IMR-90 (cell line): ENCODE measurements at regions not wholly inside any gene's neighbourhood (a gene's known extent, or its start where the extent isn't known, plus 50 kb on each side); places are given as distances from the start of the nearest gene placed in this dataset.

ENCODE experiments used
- ATAC-seq: fragments of 200-7000 bp; cut with Tn5 transposase; 2 replicates; pipeline ENCODE4 v1.9.1; 2020; ENCODE audit warnings: low read depth, mild to moderate bottlenecking, moderate library complexity
- BruUV-seq: library from RNA; stranded (reverse); fragments of 400-500 nt; replicated peaks from 2 replicates; lab custom pipeline; 2021; lab: Mats Ljungman, UMichigan
- CTCF ChIA-PET: fragments of 300-600 bp; formaldehyde crosslinking; extraction: SDS; loops from one replicate; lab custom pipeline; 2021; ENCODE audit warnings: antibody characterized with exemption; lab: Yijun Ruan, JAX
- POLR2A ChIA-PET: fragments of 300-600 bp; sonication (Branson Sonifier 250); formaldehyde crosslinking; loops from one replicate; lab custom pipeline; 2022; ENCODE audit warnings: antibody characterized with exemption; ENCODE audit not compliant: unreplicated experiment; lab: Charles Lee
- DNase-seq: peaks from one replicate; pipeline ENCODE4 v3.0.0; 2013
- H2AFZ ChIP-seq: replicated peaks from 2 replicates; pipeline ENCODE3; 2013; ENCODE audit warnings: low read length, mild to moderate bottlenecking; ENCODE audit not compliant: poor library complexity
- H2AK5ac ChIP-seq: 2 replicates; pipeline ENCODE4 v1.6.1; 2013; ENCODE audit warnings: low read depth, low read length, inconsistent platforms
- H2AK9ac ChIP-seq: replicated peaks from 2 replicates; pipeline ENCODE3; 2013; ENCODE audit warnings: mild to moderate bottlenecking, low read depth, low read length, moderate library complexity; ENCODE audit not compliant: poor library complexity
- H2BK120ac ChIP-seq: 2 replicates; pipeline ENCODE4 v1.6.1; 2013; ENCODE audit warnings: low read depth, low read length, inconsistent platforms
- H2BK15ac ChIP-seq: 3 replicates; pipeline ENCODE4 v1.6.1; 2013; ENCODE audit warnings: low read depth, low read length, inconsistent platforms
- H2BK20ac ChIP-seq: 2 replicates; pipeline ENCODE4 v1.6.1; 2013; ENCODE audit warnings: low read depth, mild to moderate bottlenecking, inconsistent platforms, low read length, moderate library complexity
- H2BK5ac ChIP-seq: 2 replicates; pipeline ENCODE4 v1.6.1; 2013; ENCODE audit warnings: mild to moderate bottlenecking, low read depth, low read length, inconsistent platforms; ENCODE audit not compliant: poor library complexity, severe bottlenecking
- H3K14ac ChIP-seq: replicated peaks from 2 replicates; pipeline ENCODE4 v1.6.1; 2013; ENCODE audit warnings: low read depth, low read length, inconsistent platforms
- H3K18ac ChIP-seq: 2 replicates; pipeline ENCODE4 v1.6.1; 2013; ENCODE audit warnings: low read depth, low read length, control low read depth
- H3K23ac ChIP-seq: 2 replicates; pipeline ENCODE4 v1.6.1; 2013; ENCODE audit warnings: low read depth, low read length, inconsistent platforms
- H3K27ac ChIP-seq: 2 replicates; pipeline ENCODE4 v1.5.1; 2013; ENCODE audit warnings: mild to moderate bottlenecking, control low read depth, low read length; ENCODE audit not compliant: insufficient read depth
- H3K27me3 ChIP-seq: 2 replicates; pipeline ENCODE4 v1.6.1; 2013; ENCODE audit warnings: low read length; ENCODE audit not compliant: control insufficient read depth, insufficient read depth
- H3K36me3 ChIP-seq: 2 replicates; pipeline ENCODE4 v1.6.1; 2013; ENCODE audit warnings: low read length, mixed read lengths; ENCODE audit not compliant: control insufficient read depth, insufficient read depth
- H3K4ac ChIP-seq: 2 replicates; pipeline ENCODE4 v1.6.1; 2013; ENCODE audit warnings: low read depth, low read length, inconsistent platforms
- H3K4me1 ChIP-seq: 2 replicates; pipeline ENCODE4 v1.6.1; 2013; ENCODE audit warnings: low read length, mixed read lengths; ENCODE audit not compliant: control insufficient read depth, insufficient read depth
- H3K4me2 ChIP-seq: 2 replicates; pipeline ENCODE4 v1.6.1; 2013; ENCODE audit warnings: low read depth, mild to moderate bottlenecking, control low read depth, low read length, moderate library complexity
- H3K4me3 ChIP-seq: 2 replicates; pipeline ENCODE4 v1.5.1; 2013; ENCODE audit warnings: low read depth, mild to moderate bottlenecking, control low read depth, low read length, moderate library complexity; ENCODE audit not compliant: insufficient read depth
- H3K56ac ChIP-seq: 2 replicates; pipeline ENCODE4 v1.6.1; 2013; ENCODE audit warnings: low read length, inconsistent platforms; ENCODE audit not compliant: insufficient read depth; ENCODE audit errors: extremely low read depth
- H3K79me1 ChIP-seq, 2 experiments: 2 replicates each; pipeline ENCODE4 v1.6.1; 2013; ENCODE audit warnings: low read length in 2 of 2, inconsistent platforms in 1 of 2, low read depth in 1 of 2
- H3K9ac ChIP-seq: 2 replicates; pipeline ENCODE4 v1.6.1; 2013; ENCODE audit warnings: low read depth, low read length, control low read depth
- H3K9me1 ChIP-seq: 2 replicates; pipeline ENCODE4 v1.6.1; 2013; ENCODE audit warnings: low read length, inconsistent platforms; ENCODE audit not compliant: insufficient read depth
- H3K9me3 ChIP-seq: 2 replicates; pipeline ENCODE4 v1.6.1; 2013; ENCODE audit warnings: low read length; ENCODE audit not compliant: control insufficient read depth, insufficient read depth
- H4K20me1 ChIP-seq: 2 replicates; pipeline ENCODE4 v1.6.1; 2013; ENCODE audit warnings: low read length, inconsistent platforms; ENCODE audit not compliant: insufficient read depth
- H4K5ac ChIP-seq: 2 replicates; pipeline ENCODE4 v1.6.1; 2013; ENCODE audit warnings: mild to moderate bottlenecking, low read depth, low read length, control low read depth
- H4K8ac ChIP-seq, 2 experiments: 2 replicates each; pipeline ENCODE4 v1.6.1; 2013; ENCODE audit warnings: low read depth in 2 of 2, low read length in 2 of 2, control low read depth in 1 of 2, inconsistent platforms in 1 of 2
- H4K91ac ChIP-seq: 2 replicates; pipeline ENCODE4 v1.6.1; 2013; ENCODE audit warnings: low read depth, low read length, inconsistent platforms; ENCODE audit not compliant: insufficient read depth
- BHLHE40 ChIP-seq: fragments of 150-350 bp; IDR thresholded peaks from 2 replicates; pipeline ENCODE4 v1.6.1; 2016; ENCODE audit warnings: mild to moderate bottlenecking, low read depth, low read length
- CEBPB ChIP-seq: IDR thresholded peaks from 2 replicates; pipeline ENCODE4 v1.6.1; 2012; ENCODE audit warnings: low read depth, low read length, improper control_type of control experiment
- CHD1 ChIP-seq: IDR thresholded peaks from 2 replicates; pipeline ENCODE4 v1.6.1; 2012; ENCODE audit warnings: low read depth, low read length, improper control_type of control experiment
- MAZ ChIP-seq: IDR thresholded peaks from 2 replicates; pipeline ENCODE4 v1.6.1; 2012; ENCODE audit warnings: low read depth, mild to moderate bottlenecking, low read length, improper control_type of control experiment, moderate library complexity, borderline replicate concordance
- POLR2A ChIP-seq: IDR thresholded peaks from 2 replicates; pipeline ENCODE4 v1.6.1; 2012; ENCODE audit warnings: mild to moderate bottlenecking, low read depth, low read length
- RCOR1 ChIP-seq: IDR thresholded peaks from 2 replicates; pipeline ENCODE4 v1.6.1; 2012; ENCODE audit warnings: mild to moderate bottlenecking, low read length, improper control_type of control experiment; ENCODE audit not compliant: insufficient replicate concordance
- SMC3 ChIP-seq: fragments of 150-350 bp; IDR thresholded peaks from 2 replicates; pipeline ENCODE4 v1.6.1; 2016; ENCODE audit warnings: low read depth, mild to moderate bottlenecking, antibody characterized with exemption, low read length, moderate library complexity
- WGBS, 2 experiments: methylation state at CpG; one replicate each; pipeline versions ENCODE4 v1.1.5 to v1.1.7; 2013; ENCODE audit warnings: missing lambda C conversion rate in 2 of 2; ENCODE audit not compliant: insufficient read length in 1 of 2; ENCODE audit errors: extremely low coverage in 2 of 2; 5-methylcytosine and 5-hydroxymethylcytosine counted together
- dilution Hi-C: fragments of 300-500 bp; cut with HindIII; formaldehyde crosslinking; loops from one replicate; pipeline ENCODE4 v1.14.3; 2018; ENCODE audit warnings: low sequenced_read_pairs; ENCODE audit not compliant: unreplicated experiment
- in situ Hi-C: fragments of 300-500 bp; cut with MboI; formaldehyde crosslinking; loops from 3 replicates; pipeline ENCODE4 v1.14.3; 2019; ENCODE audit warnings: low sequenced_read_pairs, inconsistent platforms, mixed read lengths
- intact Hi-C: fragments of 100-400 bp; cut with micrococcal nuclease; formaldehyde crosslinking; loops from 2 replicates; pipeline ENCODE4 v1.10.0; 2022
- TF ChIP-seq, protein P1 (sequence below): conservative IDR thresholded peaks from 2 replicates; pipeline ENCODE4 v1.5.1; 2012; ENCODE audit warnings: mild to moderate bottlenecking, low read depth, low read length, improper control_type of control experiment

DNA sequence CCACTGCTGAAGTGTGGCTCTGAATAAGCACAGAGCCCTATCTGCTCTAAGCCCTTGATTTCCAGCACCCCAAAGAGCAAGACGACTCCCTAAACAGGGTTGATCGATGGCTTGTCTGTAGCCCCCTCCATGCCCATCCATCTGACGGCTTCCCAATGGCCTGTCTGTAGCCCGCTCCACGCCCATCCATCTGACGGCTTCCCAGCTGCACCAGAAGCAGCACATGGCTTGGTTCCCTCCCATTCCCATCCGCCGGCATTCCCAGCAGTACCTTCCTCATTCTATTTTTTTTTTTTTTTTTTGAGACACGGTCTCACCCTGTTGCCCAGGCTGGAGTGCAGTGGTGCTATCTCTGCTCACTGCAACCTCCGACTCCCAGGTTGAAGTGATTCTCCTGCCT, 64.5 kb downstream of the RBFOX3 start:
- no peak overlapping the region for H3K4ac ChIP-seq
- H3K36me3 ChIP-seq = no peaks in the 10 kb centered on the region
- H2BK5ac ChIP-seq = no peak overlapping the region
- no peak overlapping the region for H2AFZ ChIP-seq
- intact Hi-C loops = no loop called here
- H2AK9ac ChIP-seq = no peak overlapping the region
- H2BK15ac ChIP-seq = no peak overlapping the region
- H3K9me1 ChIP-seq = no peaks in the 10 kb centered on the region
- no peak overlapping the region for H3K14ac ChIP-seq
- POLR2A ChIA-PET = no interaction called here
- no peak overlapping the region for H2BK20ac ChIP-seq
- no peak overlapping the region for H3K27ac ChIP-seq
- DNase-seq (no peak), ATAC-seq (no peak)
- no peaks in the 10 kb centered on the region for H3K79me1 ChIP-seq
- H3K18ac ChIP-seq = no peak overlapping the region
- in situ Hi-C loops = no loop called here
- H3K4me3 ChIP-seq = no peak overlapping the region
- no peak overlapping the region for H4K5ac ChIP-seq
- no peak overlapping the region for H3K4me2 ChIP-seq
- H3K23ac ChIP-seq = no peak overlapping the region
- WGBS, 2 experiments = 43% methylated on average over 6 of the region's 10 CpGs; no CpG with 5 or more reads in 1 of the 2 experiments
- no peak overlapping the region for H2BK120ac ChIP-seq
- no peaks in the 10 kb centered on the region; the same call in 1 of the 2 replicates for H3K27me3 ChIP-seq
- no peaks in the 10 kb centered on the region for H3K4me1 ChIP-seq
- CTCF ChIA-PET = no interaction called here
- TF ChIP-seq CHD1 (no peak), SMC3 (no peak), RCOR1 (no peak), POLR2A (no peak), MAZ (no peak), CEBPB (no peak), BHLHE40 (no peak)
- TF ChIP-seq, protein P1, sequence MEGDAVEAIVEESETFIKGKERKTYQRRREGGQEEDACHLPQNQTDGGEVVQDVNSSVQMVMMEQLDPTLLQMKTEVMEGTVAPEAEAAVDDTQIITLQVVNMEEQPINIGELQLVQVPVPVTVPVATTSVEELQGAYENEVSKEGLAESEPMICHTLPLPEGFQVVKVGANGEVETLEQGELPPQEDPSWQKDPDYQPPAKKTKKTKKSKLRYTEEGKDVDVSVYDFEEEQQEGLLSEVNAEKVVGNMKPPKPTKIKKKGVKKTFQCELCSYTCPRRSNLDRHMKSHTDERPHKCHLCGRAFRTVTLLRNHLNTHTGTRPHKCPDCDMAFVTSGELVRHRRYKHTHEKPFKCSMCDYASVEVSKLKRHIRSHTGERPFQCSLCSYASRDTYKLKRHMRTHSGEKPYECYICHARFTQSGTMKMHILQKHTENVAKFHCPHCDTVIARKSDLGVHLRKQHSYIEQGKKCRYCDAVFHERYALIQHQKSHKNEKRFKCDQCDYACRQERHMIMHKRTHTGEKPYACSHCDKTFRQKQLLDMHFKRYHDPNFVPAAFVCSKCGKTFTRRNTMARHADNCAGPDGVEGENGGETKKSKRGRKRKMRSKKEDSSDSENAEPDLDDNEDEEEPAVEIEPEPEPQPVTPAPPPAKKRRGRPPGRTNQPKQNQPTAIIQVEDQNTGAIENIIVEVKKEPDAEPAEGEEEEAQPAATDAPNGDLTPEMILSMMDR = no peak
- H4K20me1 ChIP-seq = no peaks in the 10 kb centered on the region
- no peak overlapping the region for H2AK5ac ChIP-seq
- H3K9ac ChIP-seq = no peak overlapping the region
- H4K8ac ChIP-seq = no peak overlapping the region
- BruUV-seq = no TSS peak
- H4K91ac ChIP-seq = no peak overlapping the region
- dilution Hi-C loops = no loop called here
- H3K9me3 ChIP-seq = no peaks in the 10 kb centered on the region; the same call in 1 of the 2 replicates
- no peak overlapping the region for H3K56ac ChIP-seq
